NB4 (cell line): ENCODE measurements at regions not wholly inside any gene's neighbourhood (a gene's known extent, or its start where the extent isn't known, plus 50 kb on each side); places are given as distances from the start of the nearest gene placed in this dataset.

Experiments
- CTCF ChIP-seq: IDR thresholded peaks from one replicate; pipeline ENCODE4 v1.5.1; 2012; ENCODE audit warnings: low read depth, low read length
- MYC ChIP-seq: IDR thresholded peaks from 2 replicates; pipeline ENCODE4 v1.6.1; 2011; ENCODE audit warnings: low read depth, low read length
- POLR2A ChIP-seq: IDR thresholded peaks from 2 replicates; pipeline ENCODE4 v1.6.1; 2011; ENCODE audit warnings: mild to moderate bottlenecking; ENCODE audit not compliant: insufficient read length; ENCODE audit errors: extremely low read depth
- TF ChIP-seq, protein P1 (sequence below): IDR thresholded peaks from 2 replicates; pipeline ENCODE4 v1.6.1; 2011; ENCODE audit warnings: low read depth, low read length

DNA sequence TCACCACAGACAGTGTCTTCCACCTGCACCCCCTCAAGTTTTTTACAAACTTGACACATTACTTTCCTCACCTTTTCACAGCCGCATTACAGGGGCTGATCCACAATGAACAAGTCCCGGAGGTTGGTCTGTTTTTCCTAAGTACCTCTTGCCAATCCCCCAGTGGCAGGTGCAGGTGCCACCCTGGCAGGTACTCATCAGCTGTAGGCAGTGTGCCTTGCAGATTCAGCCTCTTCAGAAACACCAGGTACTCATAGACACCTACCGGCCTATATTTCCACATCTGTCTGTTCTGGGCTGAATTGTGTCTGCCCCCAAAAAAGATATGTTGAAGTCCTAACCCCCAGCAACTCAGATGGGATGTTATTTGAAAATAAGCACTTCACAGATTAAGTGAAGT lies 81.4 kb upstream of the CNIH3 start:
- TF ChIP-seq CTCF (no peak), POLR2A (no peak), MYC (no peak)
- TF ChIP-seq, protein P1, sequence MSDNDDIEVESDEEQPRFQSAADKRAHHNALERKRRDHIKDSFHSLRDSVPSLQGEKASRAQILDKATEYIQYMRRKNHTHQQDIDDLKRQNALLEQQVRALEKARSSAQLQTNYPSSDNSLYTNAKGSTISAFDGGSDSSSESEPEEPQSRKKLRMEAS = no peak
